Dedifferentiated amniotic fluid mesenchymal stem cell (primary cell): ENCODE measurements at regions not wholly inside any gene's neighbourhood (a gene's known extent, or its start where the extent isn't known, plus 50 kb on each side); places are given as distances from the start of the nearest gene placed in this dataset.

Source experiments
- DNase-seq: peaks from one replicate; pipeline ENCODE4 v3.0.0-alpha.2; 2016; ENCODE audit errors: extremely low spot score

DNA sequence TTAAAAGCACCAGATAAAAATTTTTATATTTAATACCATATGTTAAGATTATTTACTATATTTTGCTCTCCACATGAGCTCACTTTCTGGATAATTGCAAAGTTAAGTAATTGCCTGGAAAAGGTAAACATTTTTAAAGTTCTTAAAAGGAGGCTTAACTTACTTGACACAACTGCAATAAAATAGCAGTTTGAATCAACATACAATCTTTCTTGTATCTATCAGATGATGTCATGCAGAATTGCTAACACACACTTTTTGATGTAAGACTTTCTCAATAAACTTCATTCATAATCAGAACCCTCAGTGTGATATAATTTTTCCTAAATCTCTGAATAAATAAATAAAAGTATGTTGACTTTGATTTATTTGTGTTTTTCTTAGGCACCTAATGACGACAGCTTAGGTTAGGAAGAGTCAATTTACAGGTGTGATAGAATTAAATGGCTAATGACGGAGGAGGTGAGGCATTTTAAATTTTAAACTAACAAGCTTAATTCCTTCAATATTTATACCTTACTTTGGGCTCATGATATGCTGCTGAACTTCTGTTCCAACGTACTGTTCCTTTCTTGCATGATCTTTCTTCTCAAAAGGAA, 99.5 kb downstream of the LYPLAL1 start:
- DNase-seq, result no peak

DNA sequence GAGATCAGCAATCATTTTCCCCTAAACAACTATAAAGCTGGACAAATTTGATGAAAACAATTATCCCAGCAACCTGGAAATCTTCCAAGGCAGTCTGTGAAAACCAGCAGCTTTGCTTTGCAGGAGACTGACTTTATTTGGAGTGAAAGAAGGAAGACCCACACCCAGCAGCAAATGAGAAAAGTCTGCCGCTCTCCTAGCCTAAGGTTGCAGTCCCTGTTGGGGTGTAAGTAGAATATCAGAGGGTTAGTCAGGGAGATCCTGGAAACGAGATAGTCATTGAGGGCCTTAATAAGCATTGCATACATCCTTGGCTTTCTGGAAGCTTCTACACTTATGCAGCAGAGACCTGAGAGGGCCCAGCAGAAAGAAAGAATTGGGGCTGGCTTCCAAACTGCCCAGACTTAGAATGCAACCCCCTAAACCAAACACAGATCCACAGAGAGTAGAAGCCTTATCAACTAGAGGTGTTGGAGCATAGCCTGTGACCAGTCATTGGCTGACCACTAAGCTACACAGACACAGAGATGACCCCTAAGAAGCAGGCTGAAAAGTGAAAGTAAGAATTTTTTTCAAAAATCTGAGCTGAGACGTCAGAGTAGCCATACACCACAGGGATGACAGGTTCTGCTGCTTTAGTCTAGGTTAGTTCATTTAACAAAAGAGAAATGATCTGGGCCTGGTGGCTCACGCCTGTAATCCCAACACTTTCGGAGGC, 98.3 kb downstream of the LYPLAL1 start:
- DNase-seq, result no peak

DNA sequence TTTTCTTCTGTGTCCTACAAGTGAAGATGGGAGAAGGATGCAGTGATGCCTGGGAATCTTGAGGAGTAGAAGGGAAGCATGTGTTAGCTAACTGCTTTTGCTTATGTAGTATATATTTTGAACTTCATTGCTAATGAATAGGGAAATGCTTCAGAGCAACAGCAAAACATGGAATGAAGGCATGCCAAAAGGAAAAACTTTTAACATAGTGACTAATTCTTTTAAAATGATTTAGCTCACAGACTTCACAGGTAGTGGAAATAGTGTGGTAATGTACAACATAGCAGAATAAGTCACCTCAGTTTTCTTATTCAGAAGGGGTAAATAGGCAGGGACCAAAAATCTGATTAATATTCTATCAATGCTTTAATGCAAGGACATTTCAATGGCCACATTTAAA, 95.5 kb downstream of the LYPLAL1 start:
- DNase-seq, result no peak

DNA sequence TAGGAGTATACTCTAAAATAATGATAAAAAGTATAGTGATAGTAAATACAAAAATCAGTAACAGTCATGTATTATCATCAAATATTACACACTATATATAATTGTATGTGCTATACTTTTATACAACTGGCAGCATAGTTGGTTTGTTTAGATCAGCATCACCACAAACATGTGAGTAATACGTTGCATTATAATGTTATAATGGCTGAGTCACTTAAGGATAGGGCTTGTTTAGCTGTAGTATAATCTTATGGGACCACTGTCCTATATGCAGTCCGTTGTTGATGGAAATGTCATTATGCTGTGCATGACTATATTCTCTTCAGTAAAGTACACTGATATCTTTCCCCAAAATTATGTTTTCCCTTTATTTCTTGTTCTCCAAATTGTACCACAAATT, 92.8 kb downstream of the LYPLAL1 start:
- DNase-seq, result no peak

DNA sequence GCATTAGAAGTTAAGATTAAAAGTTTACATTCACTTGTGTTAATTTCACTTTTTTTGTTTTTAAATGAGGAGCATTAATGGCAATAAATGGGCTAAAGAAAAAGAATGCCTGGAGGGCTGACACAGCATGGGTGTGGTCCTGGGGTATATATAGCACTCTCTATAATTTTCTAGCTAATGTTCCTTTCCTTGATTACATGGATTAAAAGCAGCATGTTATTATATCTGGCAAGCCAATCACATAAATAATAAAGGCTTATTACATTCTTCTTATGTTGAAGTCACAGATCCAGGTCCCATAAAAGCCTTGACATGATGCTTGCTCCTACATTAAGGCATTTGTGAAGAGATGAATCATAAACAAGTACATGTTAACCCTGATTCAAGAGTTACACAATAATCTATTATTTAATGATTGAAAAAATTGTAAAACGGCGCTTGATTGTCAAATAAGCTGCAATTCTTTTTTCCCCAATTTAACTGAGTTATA, 91.4 kb downstream of the LYPLAL1 start:
- no peak for DNase-seq

DNA sequence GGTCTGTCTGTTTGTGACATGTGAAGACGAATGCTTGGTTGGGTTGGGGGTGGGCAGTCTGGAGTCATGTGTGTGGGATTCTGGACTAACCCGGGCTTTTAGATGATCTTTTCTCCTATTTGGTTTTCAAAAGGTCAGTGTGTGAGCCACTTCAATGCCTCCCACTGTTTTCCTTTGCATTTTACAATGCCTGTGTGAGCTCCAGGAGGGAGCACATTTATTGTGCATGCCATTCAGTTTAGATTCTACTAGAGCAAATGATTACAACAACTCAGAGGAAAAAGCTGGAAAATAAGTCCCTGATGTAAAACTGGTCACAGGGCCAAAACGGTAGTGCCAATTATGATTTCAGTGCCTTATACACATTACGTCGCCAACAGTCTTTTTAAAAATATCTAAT, 90.9 kb downstream of the LYPLAL1 start:
- DNase-seq, result no peak
